Smooth muscle cell (in vitro differentiated cells): ENCODE measurements at regions not wholly inside any gene's neighbourhood (a gene's known extent, or its start where the extent isn't known, plus 50 kb on each side); places are given as distances from the start of the nearest gene placed in this dataset.
"Not testable (repeated sequence)": the region's sequence is repeated elsewhere in the genome, so short reads cannot be mapped to it uniquely, and the experiment has no call there.

ENCODE experiments used
- DNase-seq: peaks from one replicate; lab custom pipeline; 2025; ENCODE audit not compliant: unreplicated experiment; lab: John Stamatoyannopoulos, UW
- H2AFZ ChIP-seq: fragments of 200-600 bp; sonication (generic); 2 replicates; pipeline ENCODE4 v1.6.0; 2016; ENCODE audit warnings: antibody characterized with exemption, low read depth, mild to moderate bottlenecking
- H3F3A ChIP-seq: fragments of 200-600 bp; sonication (generic); 2 replicates; pipeline ENCODE4 v1.6.0; 2017; ENCODE audit warnings: antibody characterized with exemption, low read depth
- H3K27ac ChIP-seq: fragments of 200-600 bp; sonication (generic); 2 replicates; pipeline ENCODE4 v1.5.1; 2016; ENCODE audit warnings: low read depth, mild to moderate bottlenecking
- H3K27me3 ChIP-seq: fragments of 200-600 bp; sonication (generic); 2 replicates; pipeline ENCODE4 v1.6.1; 2016; ENCODE audit warnings: low read depth, mild to moderate bottlenecking
- H3K36me3 ChIP-seq: fragments of 200-600 bp; sonication (generic); 2 replicates; pipeline ENCODE4 v1.5.1; 2016; ENCODE audit warnings: low read depth
- H3K4me1 ChIP-seq: fragments of 200-600 bp; sonication (generic); 2 replicates; pipeline ENCODE4 v1.5.1; 2016; ENCODE audit warnings: low read depth
- H3K4me2 ChIP-seq: fragments of 200-600 bp; sonication (generic); 2 replicates; pipeline ENCODE4 v1.6.0; 2016; ENCODE audit warnings: mild to moderate bottlenecking
- H3K4me3 ChIP-seq: fragments of 200-600 bp; sonication (generic); 2 replicates; pipeline ENCODE4 v1.5.1; 2016; ENCODE audit warnings: mild to moderate bottlenecking
- H3K79me2 ChIP-seq: fragments of 200-600 bp; sonication (generic); 2 replicates; pipeline ENCODE4 v1.6.0; 2016; ENCODE audit warnings: low read depth, mild to moderate bottlenecking
- H3K9ac ChIP-seq: fragments of 200-600 bp; sonication (generic); 2 replicates; pipeline ENCODE4 v1.6.0; 2016; ENCODE audit warnings: low read depth
- H3K9me3 ChIP-seq: fragments of 200-600 bp; sonication (generic); replicated peaks from 2 replicates; pipeline ENCODE4 v1.5.1; 2016; ENCODE audit warnings: low read depth
- H4K20me1 ChIP-seq: fragments of 200-600 bp; sonication (generic); 2 replicates; pipeline ENCODE4 v1.6.0; 2016; ENCODE audit warnings: low read depth
- CTCF ChIP-seq: fragments of 200-600 bp; sonication (generic); IDR thresholded peaks from 2 replicates; pipeline ENCODE4 v1.5.1; 2017; ENCODE audit warnings: borderline replicate concordance, mild to moderate bottlenecking, antibody characterized with exemption; ENCODE audit not compliant: insufficient read depth, poor library complexity, severe bottlenecking
- WGBS: methylation state at CpG from one replicate; pipeline ENCODE4 v1.1.7; 2016; ENCODE audit warnings: low lambda C conversion rate; 5-methylcytosine and 5-hydroxymethylcytosine counted together

GRCh38 chr14:76293221-76293620 is 82.7 kb upstream of the ESRRB start:
- Histone ChIP-seq H3K27me3 (peaks cover 16% of the 10 kb centered on the region), H3F3A (no peaks in the 10 kb centered on the region), H4K20me1 (no peaks in the 10 kb centered on the region), H3K4me3 (no peak overlapping the region), H3K79me2 (no peaks in the 10 kb centered on the region), H3K9me3 (no peaks in the 10 kb centered on the region), H3K4me2 (no peak overlapping the region), H3K9ac (no peak overlapping the region), H3K36me3 (no peaks in the 10 kb centered on the region), H3K4me1 (no peaks in the 10 kb centered on the region), H3K27ac (no peak overlapping the region), H2AFZ (no peak overlapping the region)
- TF ChIP-seq CTCF: no peak
- WGBS: 91% methylated on average over 3 of the region's 3 CpGs
- no peak for DNase-seq

GRCh38 chr14:76293923-76294322 is 82.0 kb upstream of the ESRRB start:
- DNase-seq: no peak
- 85% methylated on average over 3 of the region's 3 CpGs for WGBS
- H3K27ac ChIP-seq: no peak overlapping the region
- no peaks in the 10 kb centered on the region for H3K36me3 ChIP-seq
- no peak overlapping the region for H2AFZ ChIP-seq
- no peaks in the 10 kb centered on the region for H3K79me2 ChIP-seq
- H3K4me1 ChIP-seq: no peaks in the 10 kb centered on the region
- H3K4me3 ChIP-seq: no peak overlapping the region
- no peak for TF ChIP-seq CTCF
- no peaks in the 10 kb centered on the region for H3F3A ChIP-seq
- no peaks in the 10 kb centered on the region for H3K9me3 ChIP-seq
- H3K9ac ChIP-seq: no peak overlapping the region
- H3K4me2 ChIP-seq: no peak overlapping the region
- peaks cover 16% of the 10 kb centered on the region for H3K27me3 ChIP-seq
- no peaks in the 10 kb centered on the region for H4K20me1 ChIP-seq

GRCh38 chr14:76294876-76295275 is 81.1 kb upstream of the ESRRB start:
- Histone ChIP-seq H3K4me2 (no peak overlapping the region), H2AFZ (no peak overlapping the region), H4K20me1 (no peaks in the 10 kb centered on the region), H3K79me2 (no peaks in the 10 kb centered on the region), H3K9me3 (no peaks in the 10 kb centered on the region), H3K9ac (no peak overlapping the region), H3K27me3 (peaks cover 16% of the 10 kb centered on the region), H3F3A (no peaks in the 10 kb centered on the region), H3K27ac (no peak overlapping the region), H3K36me3 (no peaks in the 10 kb centered on the region), H3K4me1 (no peaks in the 10 kb centered on the region), H3K4me3 (no peak overlapping the region)
- no peak for TF ChIP-seq CTCF
- no peak for DNase-seq
- 74% methylated on average over 3 of the region's 3 CpGs for WGBS

- DNase-seq: no peak
- H3F3A ChIP-seq: no peaks in the 10 kb centered on the region
- peaks cover 14% of the 10 kb centered on the region for H3K27me3 ChIP-seq
- no peaks in the 10 kb centered on the region for H3K4me1 ChIP-seq
- H4K20me1 ChIP-seq: no peaks in the 10 kb centered on the region
- TF ChIP-seq CTCF: no peak
- H3K27ac ChIP-seq: no peak overlapping the region
- H3K4me2 ChIP-seq: no peak overlapping the region
- no peak overlapping the region for H2AFZ ChIP-seq
- H3K9me3 ChIP-seq: no peaks in the 10 kb centered on the region
- H3K36me3 ChIP-seq: no peaks in the 10 kb centered on the region
- no peak overlapping the region for H3K9ac ChIP-seq
- H3K79me2 ChIP-seq: no peaks in the 10 kb centered on the region
- H3K4me3 ChIP-seq: no peak overlapping the region
- 95% methylated on average over 5 of the region's 5 CpGs for WGBS
Observed at GRCh38 chr14:76298896-76299295, 77.0 kb upstream of the ESRRB start.

GRCh38 chr14:76303188-76303587 is 72.7 kb upstream of the ESRRB start:
- H3F3A ChIP-seq, H3K27ac ChIP-seq, DNase-seq, H3K9me3 ChIP-seq, H3K9ac ChIP-seq, H3K36me3 ChIP-seq, H3K4me1 ChIP-seq, H3K4me3 ChIP-seq, H2AFZ ChIP-seq, H3K4me2 ChIP-seq, H4K20me1 ChIP-seq, H3K79me2 ChIP-seq: not testable (repeated sequence)
- WGBS: 89% methylated on average over 7 of the region's 7 CpGs
- H3K27me3 ChIP-seq: peaks cover 13% of the 10 kb centered on the region
